ENCODE measurements at regions not wholly inside any gene's neighbourhood (a gene's known extent, or its start where the extent isn't known, plus 50 kb on each side); places are given as distances from the start of the nearest gene placed in this dataset.

GRCh38 chr16:51576498-51577195, 425.6 kb upstream of the SALL1 start:
- H3K79me2 ChIP-seq (ENCODE audit: insufficient read depth, low read length), result no peaks in the 10 kb centered on the region
- no peaks in the 10 kb centered on the region for H4K20me1 ChIP-seq (ENCODE audit: insufficient read depth, low read length)
- no peak overlapping the region for H3K27ac ChIP-seq (ENCODE audit: low read depth, low read length)
- no peak for TF ChIP-seq CTCF (IDR thresholded peaks at IDR 0.05; ENCODE audit: extremely low read depth, low read depth, low read length)
- H3K36me3 ChIP-seq (ENCODE audit: insufficient read depth, low read length), result no peaks in the 10 kb centered on the region
- H3K4me3 ChIP-seq (ENCODE audit: insufficient read depth, low read length), result no peak overlapping the region
- no peaks in the 10 kb centered on the region for H3K9me3 ChIP-seq (ENCODE audit: low read depth, low read length)
- no peak overlapping the region for H3K4me2 ChIP-seq (ENCODE audit: insufficient read depth, low read length)
- no peaks in the 10 kb centered on the region for H3K4me1 ChIP-seq (ENCODE audit: insufficient read depth, low read length)
- no peak for DNase-seq (ENCODE audit: insufficient read length, low spot score, missing footprints)
- no peak overlapping the region for H2AFZ ChIP-seq (ENCODE audit: low read length)
- H3K27me3 ChIP-seq (ENCODE audit: insufficient read depth, low read length), result no peaks in the 10 kb centered on the region

GRCh38 chr16:51573191-51573590, 422.1 kb upstream of the SALL1 start:
- Histone ChIP-seq H3K27ac (ENCODE audit: low read depth, low read length) (no peak overlapping the region), H3K27me3 (ENCODE audit: insufficient read depth, low read length) (no peaks in the 10 kb centered on the region), H3K9me3 (ENCODE audit: low read depth, low read length) (no peaks in the 10 kb centered on the region), H2AFZ (ENCODE audit: low read length) (no peak overlapping the region), H4K20me1 (ENCODE audit: insufficient read depth, low read length) (no peaks in the 10 kb centered on the region), H3K79me2 (ENCODE audit: insufficient read depth, low read length) (no peaks in the 10 kb centered on the region), H3K4me2 (ENCODE audit: insufficient read depth, low read length) (no peak overlapping the region), H3K4me1 (ENCODE audit: insufficient read depth, low read length) (no peaks in the 10 kb centered on the region), H3K4me3 (ENCODE audit: insufficient read depth, low read length) (no peak overlapping the region), H3K36me3 (ENCODE audit: insufficient read depth, low read length) (no peaks in the 10 kb centered on the region)
- no peak for DNase-seq (ENCODE audit: insufficient read length, low spot score, missing footprints)
- no peak for TF ChIP-seq CTCF (IDR thresholded peaks at IDR 0.05; ENCODE audit: extremely low read depth, low read depth, low read length)

GRCh38 chr16:51569203-51569931, 418.3 kb upstream of the SALL1 start:
- H3K9me3 ChIP-seq (ENCODE audit: low read depth, low read length), result no peaks in the 10 kb centered on the region
- no peaks in the 10 kb centered on the region for H3K79me2 ChIP-seq (ENCODE audit: insufficient read depth, low read length)
- no peak overlapping the region for H3K4me2 ChIP-seq (ENCODE audit: insufficient read depth, low read length)
- H3K36me3 ChIP-seq (ENCODE audit: insufficient read depth, low read length), result no peaks in the 10 kb centered on the region
- no peak overlapping the region for H3K4me3 ChIP-seq (ENCODE audit: insufficient read depth, low read length)
- no peaks in the 10 kb centered on the region for H4K20me1 ChIP-seq (ENCODE audit: insufficient read depth, low read length)
- H3K27me3 ChIP-seq (ENCODE audit: insufficient read depth, low read length), result no peaks in the 10 kb centered on the region
- H3K27ac ChIP-seq (ENCODE audit: low read depth, low read length), result no peak overlapping the region
- no peaks in the 10 kb centered on the region for H3K4me1 ChIP-seq (ENCODE audit: insufficient read depth, low read length)
- no peak overlapping the region for H2AFZ ChIP-seq (ENCODE audit: low read length)
- no peak for DNase-seq (ENCODE audit: insufficient read length, low spot score, missing footprints)
- no peak for TF ChIP-seq CTCF (IDR thresholded peaks at IDR 0.05; ENCODE audit: extremely low read depth, low read depth, low read length)

GRCh38 chr16:51567911-51568310, 416.8 kb upstream of the SALL1 start:
- H3K4me2 ChIP-seq (ENCODE audit: insufficient read depth, low read length), result no peak overlapping the region
- H4K20me1 ChIP-seq (ENCODE audit: insufficient read depth, low read length), result no peaks in the 10 kb centered on the region
- H3K4me1 ChIP-seq (ENCODE audit: insufficient read depth, low read length), result no peaks in the 10 kb centered on the region
- H3K79me2 ChIP-seq (ENCODE audit: insufficient read depth, low read length), result no peaks in the 10 kb centered on the region
- H2AFZ ChIP-seq (ENCODE audit: low read length), result no peak overlapping the region
- H3K27ac ChIP-seq (ENCODE audit: low read depth, low read length), result no peak overlapping the region
- no peaks in the 10 kb centered on the region for H3K36me3 ChIP-seq (ENCODE audit: insufficient read depth, low read length)
- TF ChIP-seq CTCF (IDR thresholded peaks at IDR 0.05; ENCODE audit: extremely low read depth, low read depth, low read length), result no peak
- no peak overlapping the region for H3K4me3 ChIP-seq (ENCODE audit: insufficient read depth, low read length)
- H3K27me3 ChIP-seq (ENCODE audit: insufficient read depth, low read length), result no peaks in the 10 kb centered on the region
- H3K9me3 ChIP-seq (ENCODE audit: low read depth, low read length), result no peaks in the 10 kb centered on the region
- DNase-seq (ENCODE audit: insufficient read length, low spot score, missing footprints), result no peak
